HG02884 (cell line): ENCODE measurements at regions not wholly inside any gene's neighbourhood (a gene's known extent, or its start where the extent isn't known, plus 50 kb on each side); places are given as distances from the start of the nearest gene placed in this dataset.
"Not testable (repeated sequence)": the region's sequence is repeated elsewhere in the genome, so short reads cannot be mapped to it uniquely, and the experiment has no call there.

Source experiments
- ATAC-seq: cut with Tn5 transposase; IDR thresholded peaks from one replicate; pipeline ENCODE4 v1.9.1; 2021; ENCODE audit warnings: mild to moderate bottlenecking, moderate library complexity; ENCODE audit not compliant: unreplicated experiment

GRCh38 chr18:22789600-22789999 lies 143.5 kb upstream of the RBBP8 start:
- no peak for ATAC-seq

GRCh38 chr18:22790545-22791309 lies 142.4 kb upstream of the RBBP8 start:
- ATAC-seq: no peak

GRCh38 chr18:22791310-22791610 lies 141.9 kb upstream of the RBBP8 start:
- ATAC-seq: no peak

- no peak for ATAC-seq
These were observed 137.0 kb upstream of the RBBP8 start for GRCh38 chr18:22796113-22796512.

GRCh38 chr18:22800551-22800951 lies 132.6 kb upstream of the RBBP8 start:
- ATAC-seq: no peak

- no peak for ATAC-seq
These were observed 119.3 kb upstream of the RBBP8 start for GRCh38 chr18:22813648-22814328.

GRCh38 chr18:22814329-22814703 lies 118.8 kb upstream of the RBBP8 start:
- ATAC-seq: no peak

- ATAC-seq: no peak
These were observed 116.6 kb upstream of the RBBP8 start for GRCh38 chr18:22816266-22817176.

- no peak for ATAC-seq
These were observed 115.3 kb upstream of the RBBP8 start for GRCh38 chr18:22817844-22818243.

GRCh38 chr18:22822024-22822423 lies 111.1 kb upstream of the RBBP8 start:
- ATAC-seq: no peak

- ATAC-seq: peak; percentile 80
These were observed 110.2 kb upstream of the RBBP8 start for GRCh38 chr18:22822841-22823508.

- no peak for ATAC-seq
These were observed 106.4 kb upstream of the RBBP8 start for GRCh38 chr18:22826726-22827125.

- no peak for ATAC-seq
These were observed 105.9 kb upstream of the RBBP8 start for GRCh38 chr18:22827216-22827615.

GRCh38 chr18:22827741-22828140 lies 105.4 kb upstream of the RBBP8 start:
- ATAC-seq: no peak

- no peak for ATAC-seq
These were observed 105.0 kb upstream of the RBBP8 start for GRCh38 chr18:22828171-22828570.

GRCh38 chr18:22828583-22828982 lies 104.5 kb upstream of the RBBP8 start:
- ATAC-seq: not testable (repeated sequence)

- ATAC-seq: no peak
These were observed 103.3 kb upstream of the RBBP8 start for GRCh38 chr18:22829781-22830180.

GRCh38 chr18:22830511-22830910 lies 102.6 kb upstream of the RBBP8 start:
- no peak for ATAC-seq

GRCh38 chr18:22831441-22831904 lies 101.7 kb upstream of the RBBP8 start:
- ATAC-seq: no peak

GRCh38 chr18:22836932-22837331 lies 96.2 kb upstream of the RBBP8 start:
- no peak for ATAC-seq

GRCh38 chr18:22838221-22838620 lies 94.9 kb upstream of the RBBP8 start:
- ATAC-seq: no peak
